Gastrocnemius medialis (tissue), 4 donors: ENCODE measurements at regions not wholly inside any gene's neighbourhood (a gene's known extent, or its start where the extent isn't known, plus 50 kb on each side); places are given as distances from the start of the nearest gene placed in this dataset.

ENCODE experiments used
- POLR2A ChIP-seq, 2 donors: fragments of 450-650 bp; IDR thresholded peaks; one replicate each; pipeline ENCODE4 v1.6.1; 2017; ENCODE audit warnings: antibody characterized with exemption in 2 of 2, mild to moderate bottlenecking in 2 of 2, moderate library complexity in 2 of 2
- TF ChIP-seq, protein P1 (sequence below), 5 experiments: fragments of 450-650 bp in 3 of 5; fragments of 200-600 bp in 2 of 5; sonication (generic) in 2 of 5; IDR thresholded peaks in 4 of 5; conservative IDR thresholded peaks in 1 of 5; 1 replicate in 4 of 5; 2 replicates in 1 of 5; pipeline ENCODE4 v1.5.1; 2016 to 2019; ENCODE audit warnings: antibody characterized with exemption in 5 of 5, mild to moderate bottlenecking in 3 of 5, moderate library complexity in 3 of 5

DNA sequence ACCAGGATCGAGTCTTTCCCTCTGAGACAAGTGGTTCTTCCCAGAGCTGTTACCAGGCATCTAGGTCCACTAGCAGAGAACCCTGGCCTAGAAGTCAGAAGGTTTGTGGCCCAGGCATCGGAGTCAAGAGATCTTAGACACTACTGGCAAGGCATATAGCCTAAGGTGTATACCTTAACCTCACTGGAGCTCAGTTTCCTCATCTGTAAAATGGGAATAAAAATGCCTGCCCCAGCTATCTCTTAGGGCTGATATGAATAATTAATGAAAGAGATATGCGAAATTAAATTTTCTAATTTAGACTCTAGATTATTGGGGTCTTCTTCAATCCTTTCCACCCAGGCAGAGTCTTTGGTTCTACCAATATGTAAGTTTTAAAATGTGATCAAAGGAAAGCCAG lies 60.5 kb upstream of the NLK start:
- TF ChIP-seq, protein P1, sequence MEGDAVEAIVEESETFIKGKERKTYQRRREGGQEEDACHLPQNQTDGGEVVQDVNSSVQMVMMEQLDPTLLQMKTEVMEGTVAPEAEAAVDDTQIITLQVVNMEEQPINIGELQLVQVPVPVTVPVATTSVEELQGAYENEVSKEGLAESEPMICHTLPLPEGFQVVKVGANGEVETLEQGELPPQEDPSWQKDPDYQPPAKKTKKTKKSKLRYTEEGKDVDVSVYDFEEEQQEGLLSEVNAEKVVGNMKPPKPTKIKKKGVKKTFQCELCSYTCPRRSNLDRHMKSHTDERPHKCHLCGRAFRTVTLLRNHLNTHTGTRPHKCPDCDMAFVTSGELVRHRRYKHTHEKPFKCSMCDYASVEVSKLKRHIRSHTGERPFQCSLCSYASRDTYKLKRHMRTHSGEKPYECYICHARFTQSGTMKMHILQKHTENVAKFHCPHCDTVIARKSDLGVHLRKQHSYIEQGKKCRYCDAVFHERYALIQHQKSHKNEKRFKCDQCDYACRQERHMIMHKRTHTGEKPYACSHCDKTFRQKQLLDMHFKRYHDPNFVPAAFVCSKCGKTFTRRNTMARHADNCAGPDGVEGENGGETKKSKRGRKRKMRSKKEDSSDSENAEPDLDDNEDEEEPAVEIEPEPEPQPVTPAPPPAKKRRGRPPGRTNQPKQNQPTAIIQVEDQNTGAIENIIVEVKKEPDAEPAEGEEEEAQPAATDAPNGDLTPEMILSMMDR (IDR thresholded peaks at IDR 0.05 in 4 of 5, conservative IDR thresholded peaks at IDR 0.05 in 1 of 5): no peak
- TF ChIP-seq POLR2A (IDR thresholded peaks at IDR 0.05): no peak
